OCI-LY1 (cell line): ENCODE measurements at regions not wholly inside any gene's neighbourhood (a gene's known extent, or its start where the extent isn't known, plus 50 kb on each side); places are given as distances from the start of the nearest gene placed in this dataset.

Source experiments
- CTCF ChIP-seq: fragments of 200-600 bp; sonication (generic), shearing (Covaris generic); IDR thresholded peaks from 2 replicates; pipeline ENCODE4 v1.5.1; 2017; ENCODE audit warnings: mild to moderate bottlenecking, antibody characterized with exemption, low read length, moderate library complexity, mixed read lengths
- EZH2 ChIP-seq: fragments of 200-600 bp; sonication (generic), shearing (Covaris generic); IDR thresholded peaks from 2 replicates; pipeline ENCODE4 v1.8.0; 2017; ENCODE audit warnings: borderline replicate concordance, mixed run types, mild to moderate bottlenecking, antibody characterized with exemption, low read length, moderate library complexity, mixed read lengths

GRCh38 chr9:82443312-82443711 is 454.7 kb downstream of the SPATA31D1 start:
- TF ChIP-seq CTCF (no peak), EZH2 (no peak)
